Brain microvascular endothelial cell (primary cell): ENCODE measurements at regions not wholly inside any gene's neighbourhood (a gene's known extent, or its start where the extent isn't known, plus 50 kb on each side); places are given as distances from the start of the nearest gene placed in this dataset.
A peak's percentile ranks its signal among the peaks of the same experiment; 100 is the strongest.

Experiments
- DNase-seq: peaks from one replicate; pipeline ENCODE4 v3.0.0-alpha.2; 2020
- H3K27ac ChIP-seq: fragments of 250-450 bp; sonication (Bioruptor Pico); 2 replicates; pipeline ENCODE4 v1.5.1; 2020; ENCODE audit warnings: mild to moderate bottlenecking, moderate library complexity
- H3K27me3 ChIP-seq: fragments of 250-450 bp; sonication (Bioruptor Pico); replicated peaks from 2 replicates; pipeline ENCODE4 v1.5.1; 2020; ENCODE audit warnings: mild to moderate bottlenecking
- H3K36me3 ChIP-seq: fragments of 250-450 bp; sonication (Bioruptor Pico); replicated peaks from 2 replicates; pipeline ENCODE4 v1.5.1; 2020; ENCODE audit warnings: mild to moderate bottlenecking
- H3K4me3 ChIP-seq: 2 replicates; pipeline ENCODE4 v1.5.1; 2011; ENCODE audit warnings: low read depth, mild to moderate bottlenecking, control low read depth, low read length, moderate library complexity
- in situ Hi-C: cut with HindIII; loops from 2 replicates; pipeline ENCODE4 v1.10.0; 2017; ENCODE audit warnings: low sequenced_read_pairs, low pct_ligation_motif_present
- TF ChIP-seq, protein P1 (sequence below): IDR thresholded peaks from 2 replicates; pipeline ENCODE4 v1.5.1; 2011; ENCODE audit warnings: low read depth, mild to moderate bottlenecking, moderate library complexity, low read length, control low read depth, inconsistent platforms; ENCODE audit errors: missing control alignments

DNA sequence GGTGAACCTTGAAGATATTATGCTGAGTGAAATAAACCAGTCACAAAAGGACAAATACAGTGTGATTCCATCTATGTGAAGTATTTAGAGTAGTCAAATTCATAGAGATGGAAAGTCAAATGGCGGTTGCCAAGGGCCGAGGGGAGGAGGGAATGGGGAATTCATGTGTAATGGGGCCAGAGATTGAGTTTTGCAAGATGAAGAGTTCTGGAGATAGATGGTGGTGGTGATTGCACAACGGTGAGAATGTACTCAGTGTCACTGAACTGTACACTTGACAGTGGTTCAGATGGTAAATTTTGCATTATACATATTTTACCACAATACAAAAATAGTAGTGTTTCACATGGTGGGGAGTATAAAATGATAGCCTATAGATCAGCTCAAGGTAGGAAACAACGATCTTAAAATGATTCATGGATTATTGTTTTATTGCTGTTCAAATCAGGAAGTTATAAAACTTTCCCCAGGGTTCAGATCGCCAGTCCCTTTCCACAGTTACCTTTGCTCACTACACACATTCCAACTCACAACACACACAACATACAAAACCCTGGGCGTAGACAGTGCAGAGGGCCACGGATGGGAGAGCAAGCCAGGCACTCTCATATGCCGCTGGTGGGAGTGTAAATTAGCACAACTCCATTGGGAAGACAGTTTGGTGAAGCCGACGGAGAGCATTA lies 219.9 kb downstream of the ZIC5 start:
- in situ Hi-C loops, result no loop called here

DNA sequence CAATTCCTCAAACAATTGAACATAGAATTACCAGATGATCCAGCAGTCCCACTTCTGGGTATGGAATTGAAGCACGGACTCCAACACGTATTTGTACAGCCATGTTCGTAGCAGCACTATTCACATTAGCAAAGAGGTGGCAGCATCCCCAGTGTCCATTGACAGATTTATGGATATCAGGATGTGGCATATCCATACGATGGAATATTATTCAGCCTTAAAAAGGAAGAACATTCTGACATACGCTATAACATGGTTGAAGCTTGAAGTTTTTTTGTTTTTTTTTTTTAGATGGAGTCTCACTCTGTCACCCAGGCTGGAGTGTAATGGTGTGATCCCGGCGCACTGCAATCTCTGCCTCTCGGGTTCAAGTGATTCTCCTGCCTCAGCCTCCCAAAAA lies 220.6 kb downstream of the ZIC5 start:
- Histone ChIP-seq H3K27ac (no peak overlapping the region), H3K27me3 (peaks cover 2% of the 10 kb centered on the region), H3K36me3 (no peaks in the 10 kb centered on the region), H3K4me3 (no peak overlapping the region)
- in situ Hi-C loops, result no loop called here
- DNase-seq, result no peak
- TF ChIP-seq, protein P1, sequence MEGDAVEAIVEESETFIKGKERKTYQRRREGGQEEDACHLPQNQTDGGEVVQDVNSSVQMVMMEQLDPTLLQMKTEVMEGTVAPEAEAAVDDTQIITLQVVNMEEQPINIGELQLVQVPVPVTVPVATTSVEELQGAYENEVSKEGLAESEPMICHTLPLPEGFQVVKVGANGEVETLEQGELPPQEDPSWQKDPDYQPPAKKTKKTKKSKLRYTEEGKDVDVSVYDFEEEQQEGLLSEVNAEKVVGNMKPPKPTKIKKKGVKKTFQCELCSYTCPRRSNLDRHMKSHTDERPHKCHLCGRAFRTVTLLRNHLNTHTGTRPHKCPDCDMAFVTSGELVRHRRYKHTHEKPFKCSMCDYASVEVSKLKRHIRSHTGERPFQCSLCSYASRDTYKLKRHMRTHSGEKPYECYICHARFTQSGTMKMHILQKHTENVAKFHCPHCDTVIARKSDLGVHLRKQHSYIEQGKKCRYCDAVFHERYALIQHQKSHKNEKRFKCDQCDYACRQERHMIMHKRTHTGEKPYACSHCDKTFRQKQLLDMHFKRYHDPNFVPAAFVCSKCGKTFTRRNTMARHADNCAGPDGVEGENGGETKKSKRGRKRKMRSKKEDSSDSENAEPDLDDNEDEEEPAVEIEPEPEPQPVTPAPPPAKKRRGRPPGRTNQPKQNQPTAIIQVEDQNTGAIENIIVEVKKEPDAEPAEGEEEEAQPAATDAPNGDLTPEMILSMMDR, result no peak

More for the DNA sequence above, 219.9 kb downstream of the ZIC5 start:
- Histone ChIP-seq H3K4me3 (no peak overlapping the region), H3K27ac (no peak overlapping the region), H3K36me3 (no peaks in the 10 kb centered on the region), H3K27me3 (peaks cover 2% of the 10 kb centered on the region)
- DNase-seq, result no peak
- TF ChIP-seq, protein P1, result no peak

DNA sequence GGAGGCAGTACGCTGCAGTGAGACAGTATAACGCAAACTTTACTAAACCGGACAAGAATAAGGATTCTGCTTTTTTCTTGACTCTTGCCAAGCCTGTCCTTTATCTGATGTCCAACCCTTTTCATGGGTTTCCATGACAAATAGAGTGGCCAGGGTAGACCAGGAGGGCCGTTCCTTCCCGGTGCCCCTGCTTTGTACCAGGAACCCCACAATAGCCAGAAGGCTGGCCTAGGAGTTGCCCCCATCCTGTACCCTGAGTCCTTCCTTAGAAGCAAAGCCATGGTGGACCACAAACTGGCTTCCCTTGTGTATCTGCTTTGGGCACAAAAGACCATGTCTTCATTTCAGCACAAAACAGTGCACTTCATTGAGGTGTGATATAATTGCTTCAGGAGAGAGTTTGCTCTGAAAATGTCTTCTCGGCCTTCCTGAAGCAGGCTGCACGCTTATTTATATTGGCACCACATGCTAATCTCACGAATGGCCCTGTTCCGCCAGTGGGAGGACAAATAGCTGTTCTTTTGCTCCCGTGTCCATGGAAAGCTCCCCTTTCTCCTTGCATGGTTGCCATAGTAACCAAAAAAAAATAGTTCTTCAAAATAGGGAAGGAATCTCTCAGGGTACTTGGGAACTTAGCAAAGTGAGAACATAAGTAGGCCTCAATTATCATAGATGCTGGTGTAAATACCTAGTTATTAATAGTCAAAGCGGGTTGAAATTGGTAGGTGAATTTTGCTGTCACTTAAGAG lies 222.1 kb downstream of the ZIC5 start:
- Histone ChIP-seq H3K27ac (no peak overlapping the region), H3K4me3 (no peak overlapping the region), H3K27me3 (peaks cover 2% of the 10 kb centered on the region), H3K36me3 (no peaks in the 10 kb centered on the region)
- TF ChIP-seq, protein P1, result no peak
- peak; percentile 3 for DNase-seq
- in situ Hi-C loops, result no loop called here

DNA sequence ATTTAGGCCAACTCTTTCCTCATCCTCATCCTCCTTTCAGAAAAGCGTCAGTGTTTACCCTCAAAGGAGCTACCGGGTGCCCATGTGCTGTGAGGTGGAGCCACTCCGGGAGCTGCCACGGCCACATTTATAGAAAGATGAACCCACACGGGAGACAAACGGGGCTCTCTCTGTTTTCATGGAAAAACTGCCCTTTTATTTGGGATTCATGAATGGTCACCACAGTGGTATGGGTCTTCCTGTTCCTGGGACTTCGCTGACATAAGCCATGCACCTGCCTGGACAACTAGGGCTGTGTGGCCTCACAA lies 224.2 kb downstream of the ZIC5 start:
- H3K27me3 ChIP-seq, result peaks cover 2% of the 10 kb centered on the region
- TF ChIP-seq, protein P1, result no peak
- H3K4me3 ChIP-seq, result no peak overlapping the region
- H3K36me3 ChIP-seq, result no peaks in the 10 kb centered on the region
- no peak overlapping the region for H3K27ac ChIP-seq
- no peak for DNase-seq
- in situ Hi-C loops, result no loop called here

DNA sequence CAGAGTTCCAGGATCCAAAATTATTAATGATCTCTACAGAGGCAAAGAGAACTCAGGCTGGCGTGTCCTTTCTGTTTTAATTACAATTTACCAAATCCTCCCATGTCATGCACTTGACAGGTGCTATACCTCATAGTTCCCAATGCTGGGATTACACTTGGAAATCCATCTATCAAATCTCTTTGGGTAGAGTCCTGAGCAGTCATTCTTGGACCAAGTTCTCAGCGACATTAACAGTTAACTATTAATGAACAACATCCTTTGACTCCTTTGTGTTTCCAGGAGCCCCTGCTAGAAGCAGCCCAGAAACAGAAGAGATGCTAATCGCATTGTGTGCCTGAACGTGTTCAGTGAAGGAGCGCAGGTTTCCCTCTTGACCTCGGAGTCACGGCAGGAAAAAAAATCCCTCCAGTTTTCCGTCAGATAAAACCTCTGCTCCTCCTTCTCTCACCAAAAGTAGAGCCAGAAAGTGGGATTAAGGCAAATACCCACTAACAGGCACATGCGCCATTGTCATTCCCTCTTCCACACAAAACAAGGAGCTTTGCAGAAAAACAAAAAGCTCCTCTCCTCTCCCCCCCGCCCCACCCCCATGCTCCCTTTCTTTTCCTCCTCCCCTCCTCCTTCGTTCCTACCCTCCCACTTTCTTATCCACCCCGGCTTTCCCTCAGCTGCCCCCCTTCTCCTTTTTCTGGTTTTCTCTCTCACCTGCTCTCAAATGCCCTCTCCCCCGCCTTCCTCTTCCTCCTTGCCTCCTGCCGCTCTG lies 224.7 kb downstream of the ZIC5 start:
- peaks cover 2% of the 10 kb centered on the region for H3K27me3 ChIP-seq

More for the DNA sequence above, 224.7 kb downstream of the ZIC5 start:
- in situ Hi-C loops, result no loop called here
- DNase-seq, result no peak
- Histone ChIP-seq H3K27ac (no peak overlapping the region), H3K36me3 (no peaks in the 10 kb centered on the region), H3K4me3 (no peak overlapping the region)
- TF ChIP-seq, protein P1, result no peak
